Activated naive CD8-positive, alpha-beta T cell treated with anti-CD3 and anti-CD28 coated beads, Interleukin-2, amount 50 U/mL, for 24 hours (primary cell): ENCODE measurements at regions not wholly inside any gene's neighbourhood (a gene's known extent, or its start where the extent isn't known, plus 50 kb on each side); places are given as distances from the start of the nearest gene placed in this dataset.

Source experiments
- ATAC-seq: fragments of 150-1000 bp; cut with Tn5 transposase; one replicate; pipeline ENCODE4 v1.10.0; 2021
- DNase-seq: peaks from one replicate; pipeline ENCODE4 v3.0.0; 2021
- H3K27ac Mint-ChIP-seq: one replicate; pipeline ENCODE4 v1.8.0; 2021; ENCODE audit warnings: mild to moderate bottlenecking, mixed read lengths
- H3K27me3 Mint-ChIP-seq: one replicate; pipeline ENCODE4 v1.8.0; 2021; ENCODE audit warnings: mixed read lengths
- H3K36me3 Mint-ChIP-seq: one replicate; pipeline ENCODE4 v1.8.0; 2021; ENCODE audit warnings: low read depth, mixed read lengths
- H3K4me1 Mint-ChIP-seq: one replicate; pipeline ENCODE4 v1.8.0; 2021; ENCODE audit warnings: mixed read lengths
- H3K4me3 Mint-ChIP-seq: one replicate; pipeline ENCODE4 v1.8.0; 2021; ENCODE audit warnings: mild to moderate bottlenecking, moderate library complexity, mixed read lengths
- H3K9me3 Mint-ChIP-seq: one replicate; pipeline ENCODE4 v1.8.0; 2021; ENCODE audit warnings: mixed read lengths

- ATAC-seq (no peak), DNase-seq (no peak)
- Mint-ChIP-seq H3K4me1 (no peaks in the 10 kb centered on the region), H3K36me3 (no peaks in the 10 kb centered on the region), H3K9me3 (no peaks in the 10 kb centered on the region), H3K27me3 (peaks cover 1% of the 10 kb centered on the region), H3K27ac (no peak overlapping the region), H3K4me3 (no peak overlapping the region)
Measured at GRCh38 chr19:31502536-31503170, 153.4 kb upstream of the TSHZ3 start.

- ATAC-seq: no peak
- no peak overlapping the region for H3K4me3 Mint-ChIP-seq
- peaks cover 1% of the 10 kb centered on the region for H3K27me3 Mint-ChIP-seq
- no peaks in the 10 kb centered on the region for H3K36me3 Mint-ChIP-seq
- H3K4me1 Mint-ChIP-seq: no peaks in the 10 kb centered on the region
- no peaks in the 10 kb centered on the region for H3K9me3 Mint-ChIP-seq
- DNase-seq: no peak
- no peak overlapping the region for H3K27ac Mint-ChIP-seq
Measured at GRCh38 chr19:31503211-31503610, 154.0 kb upstream of the TSHZ3 start.

- Mint-ChIP-seq H3K27ac (no peak overlapping the region), H3K9me3 (no peaks in the 10 kb centered on the region), H3K36me3 (no peaks in the 10 kb centered on the region), H3K4me3 (no peak overlapping the region), H3K4me1 (no peaks in the 10 kb centered on the region), H3K27me3 (peaks cover 3% of the 10 kb centered on the region)
- no peak for DNase-seq
- no peak for ATAC-seq
Measured at GRCh38 chr19:31504221-31504620, 155.0 kb upstream of the TSHZ3 start.

- Mint-ChIP-seq H3K27ac (no peak overlapping the region), H3K36me3 (no peaks in the 10 kb centered on the region), H3K4me1 (no peaks in the 10 kb centered on the region), H3K27me3 (peaks cover 4% of the 10 kb centered on the region), H3K9me3 (no peaks in the 10 kb centered on the region), H3K4me3 (no peak overlapping the region)
- DNase-seq: no peak
- ATAC-seq: no peak
Measured at GRCh38 chr19:31505596-31505910, 156.3 kb upstream of the TSHZ3 start.

GRCh38 chr19:31506102-31506501 lies 156.9 kb upstream of the TSHZ3 start:
- Mint-ChIP-seq H3K4me1 (no peaks in the 10 kb centered on the region), H3K4me3 (no peak overlapping the region), H3K36me3 (no peaks in the 10 kb centered on the region), H3K27ac (no peak overlapping the region), H3K9me3 (no peaks in the 10 kb centered on the region), H3K27me3 (peaks cover 4% of the 10 kb centered on the region)
- ATAC-seq (no peak), DNase-seq (no peak)

GRCh38 chr19:31510635-31511034 lies 161.4 kb upstream of the TSHZ3 start:
- Mint-ChIP-seq H3K4me1 (no peaks in the 10 kb centered on the region), H3K27ac (no peak overlapping the region), H3K36me3 (no peaks in the 10 kb centered on the region), H3K4me3 (no peak overlapping the region), H3K9me3 (no peaks in the 10 kb centered on the region), H3K27me3 (peaks cover 2% of the 10 kb centered on the region)
- DNase-seq (no peak), ATAC-seq (no peak)

- no peak for ATAC-seq
- Mint-ChIP-seq H3K36me3 (no peaks in the 10 kb centered on the region), H3K9me3 (no peaks in the 10 kb centered on the region), H3K27me3 (peaks cover 2% of the 10 kb centered on the region), H3K4me1 (no peaks in the 10 kb centered on the region), H3K27ac (no peak overlapping the region), H3K4me3 (no peak overlapping the region)
- no peak for DNase-seq
Measured at GRCh38 chr19:31511098-31511497, 161.9 kb upstream of the TSHZ3 start.

- H3K4me1 Mint-ChIP-seq: no peaks in the 10 kb centered on the region
- no peak overlapping the region for H3K4me3 Mint-ChIP-seq
- ATAC-seq: no peak
Measured at GRCh38 chr19:31511696-31512095, 162.5 kb upstream of the TSHZ3 start.

GRCh38 chr19:31512181-31512970 lies 163.1 kb upstream of the TSHZ3 start:
- Mint-ChIP-seq H3K4me3 (no peak overlapping the region), H3K9me3 (no peaks in the 10 kb centered on the region)

More at GRCh38 chr19:31511696-31512095, 162.5 kb upstream of the TSHZ3 start:
- no peak for DNase-seq
- no peak overlapping the region for H3K27ac Mint-ChIP-seq
- H3K9me3 Mint-ChIP-seq: no peaks in the 10 kb centered on the region
- peaks cover 2% of the 10 kb centered on the region for H3K27me3 Mint-ChIP-seq
- H3K36me3 Mint-ChIP-seq: no peaks in the 10 kb centered on the region

GRCh38 chr19:31513841-31514240 lies 164.6 kb upstream of the TSHZ3 start:
- H3K36me3 Mint-ChIP-seq: no peaks in the 10 kb centered on the region
- no peak overlapping the region for H3K4me3 Mint-ChIP-seq
- peaks cover 2% of the 10 kb centered on the region for H3K27me3 Mint-ChIP-seq
- H3K4me1 Mint-ChIP-seq: no peaks in the 10 kb centered on the region
- ATAC-seq (no peak), DNase-seq (no peak)
- H3K27ac Mint-ChIP-seq: no peak overlapping the region
- H3K9me3 Mint-ChIP-seq: no peaks in the 10 kb centered on the region

More at GRCh38 chr19:31512181-31512970, 163.1 kb upstream of the TSHZ3 start:
- no peak overlapping the region for H3K27ac Mint-ChIP-seq
- no peaks in the 10 kb centered on the region for H3K36me3 Mint-ChIP-seq
- no peak for ATAC-seq
- H3K27me3 Mint-ChIP-seq: peaks cover 2% of the 10 kb centered on the region
- DNase-seq: no peak
- H3K4me1 Mint-ChIP-seq: no peaks in the 10 kb centered on the region

GRCh38 chr19:31515931-31516330 lies 166.7 kb upstream of the TSHZ3 start:
- Mint-ChIP-seq H3K4me3 (no peak overlapping the region), H3K27ac (no peak overlapping the region)
- DNase-seq: no peak

GRCh38 chr19:31516756-31517155 lies 167.5 kb upstream of the TSHZ3 start:
- no peaks in the 10 kb centered on the region for H3K4me1 Mint-ChIP-seq
- no peak overlapping the region for H3K4me3 Mint-ChIP-seq
- H3K9me3 Mint-ChIP-seq: peaks cover 1% of the 10 kb centered on the region
- H3K36me3 Mint-ChIP-seq: no peaks in the 10 kb centered on the region
- H3K27ac Mint-ChIP-seq: no peak overlapping the region
- H3K27me3 Mint-ChIP-seq: peaks cover 1% of the 10 kb centered on the region
- DNase-seq (no peak), ATAC-seq (no peak)

More at GRCh38 chr19:31515931-31516330, 166.7 kb upstream of the TSHZ3 start:
- no peaks in the 10 kb centered on the region for H3K36me3 Mint-ChIP-seq
- no peaks in the 10 kb centered on the region for H3K4me1 Mint-ChIP-seq
- no peaks in the 10 kb centered on the region for H3K9me3 Mint-ChIP-seq
- ATAC-seq: no peak
- H3K27me3 Mint-ChIP-seq: peaks cover 1% of the 10 kb centered on the region

- H3K27me3 Mint-ChIP-seq: peaks cover 1% of the 10 kb centered on the region
- H3K9me3 Mint-ChIP-seq: peaks cover 5% of the 10 kb centered on the region
- ATAC-seq (no peak), DNase-seq (no peak)
- H3K4me1 Mint-ChIP-seq: no peaks in the 10 kb centered on the region
- H3K36me3 Mint-ChIP-seq: no peaks in the 10 kb centered on the region
- no peak overlapping the region for H3K27ac Mint-ChIP-seq
- no peak overlapping the region for H3K4me3 Mint-ChIP-seq
Measured at GRCh38 chr19:31517224-31518180, 168.3 kb upstream of the TSHZ3 start.

- H3K27ac Mint-ChIP-seq: no peak overlapping the region
- H3K4me1 Mint-ChIP-seq: no peaks in the 10 kb centered on the region
- no peak for ATAC-seq
- H3K9me3 Mint-ChIP-seq: peaks cover 5% of the 10 kb centered on the region
- H3K36me3 Mint-ChIP-seq: no peaks in the 10 kb centered on the region
- H3K4me3 Mint-ChIP-seq: no peak overlapping the region
- H3K27me3 Mint-ChIP-seq: peaks cover 1% of the 10 kb centered on the region
- no peak for DNase-seq
Measured at GRCh38 chr19:31518216-31519020, 169.2 kb upstream of the TSHZ3 start.
